ENCODE measurements at regions not wholly inside any gene's neighbourhood (a gene's known extent, or its start where the extent isn't known, plus 50 kb on each side); places are given as distances from the start of the nearest gene placed in this dataset.

GRCh38 chr6:65819152-65819551 is 112.1 kb upstream of the EYS start:
- no peak for TF ChIP-seq TCF12 (IDR thresholded peaks at IDR 0.05; ENCODE audit: low read depth, low read length)
- no peak for TF ChIP-seq POLR2A (IDR thresholded peaks at IDR 0.05; ENCODE audit: low read depth, low read length)
- TF ChIP-seq, protein P1, sequence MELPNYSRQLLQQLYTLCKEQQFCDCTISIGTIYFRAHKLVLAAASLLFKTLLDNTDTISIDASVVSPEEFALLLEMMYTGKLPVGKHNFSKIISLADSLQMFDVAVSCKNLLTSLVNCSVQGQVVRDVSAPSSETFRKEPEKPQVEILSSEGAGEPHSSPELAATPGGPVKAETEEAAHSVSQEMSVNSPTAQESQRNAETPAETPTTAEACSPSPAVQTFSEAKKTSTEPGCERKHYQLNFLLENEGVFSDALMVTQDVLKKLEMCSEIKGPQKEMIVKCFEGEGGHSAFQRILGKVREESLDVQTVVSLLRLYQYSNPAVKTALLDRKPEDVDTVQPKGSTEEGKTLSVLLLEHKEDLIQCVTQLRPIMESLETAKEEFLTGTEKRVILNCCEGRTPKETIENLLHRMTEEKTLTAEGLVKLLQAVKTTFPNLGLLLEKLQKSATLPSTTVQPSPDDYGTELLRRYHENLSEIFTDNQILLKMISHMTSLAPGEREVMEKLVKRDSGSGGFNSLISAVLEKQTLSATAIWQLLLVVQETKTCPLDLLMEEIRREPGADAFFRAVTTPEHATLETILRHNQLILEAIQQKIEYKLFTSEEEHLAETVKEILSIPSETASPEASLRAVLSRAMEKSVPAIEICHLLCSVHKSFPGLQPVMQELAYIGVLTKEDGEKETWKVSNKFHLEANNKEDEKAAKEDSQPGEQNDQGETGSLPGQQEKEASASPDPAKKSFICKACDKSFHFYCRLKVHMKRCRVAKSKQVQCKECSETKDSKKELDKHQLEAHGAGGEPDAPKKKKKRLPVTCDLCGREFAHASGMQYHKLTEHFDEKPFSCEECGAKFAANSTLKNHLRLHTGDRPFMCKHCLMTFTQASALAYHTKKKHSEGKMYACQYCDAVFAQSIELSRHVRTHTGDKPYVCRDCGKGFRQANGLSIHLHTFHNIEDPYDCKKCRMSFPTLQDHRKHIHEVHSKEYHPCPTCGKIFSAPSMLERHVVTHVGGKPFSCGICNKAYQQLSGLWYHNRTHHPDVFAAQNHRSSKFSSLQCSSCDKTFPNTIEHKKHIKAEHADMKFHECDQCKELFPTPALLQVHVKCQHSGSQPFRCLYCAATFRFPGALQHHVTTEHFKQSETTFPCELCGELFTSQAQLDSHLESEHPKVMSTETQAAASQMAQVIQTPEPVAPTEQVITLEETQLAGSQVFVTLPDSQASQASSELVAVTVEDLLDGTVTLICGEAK (IDR thresholded peaks at IDR 0.05; ENCODE audit: borderline replicate concordance): no peak
- TF ChIP-seq HDAC2 (IDR thresholded peaks at IDR 0.05): no peak
